ENCODE measurements at regions not wholly inside any gene's neighbourhood (a gene's known extent, or its start where the extent isn't known, plus 50 kb on each side); places are given as distances from the start of the nearest gene placed in this dataset.

DNA sequence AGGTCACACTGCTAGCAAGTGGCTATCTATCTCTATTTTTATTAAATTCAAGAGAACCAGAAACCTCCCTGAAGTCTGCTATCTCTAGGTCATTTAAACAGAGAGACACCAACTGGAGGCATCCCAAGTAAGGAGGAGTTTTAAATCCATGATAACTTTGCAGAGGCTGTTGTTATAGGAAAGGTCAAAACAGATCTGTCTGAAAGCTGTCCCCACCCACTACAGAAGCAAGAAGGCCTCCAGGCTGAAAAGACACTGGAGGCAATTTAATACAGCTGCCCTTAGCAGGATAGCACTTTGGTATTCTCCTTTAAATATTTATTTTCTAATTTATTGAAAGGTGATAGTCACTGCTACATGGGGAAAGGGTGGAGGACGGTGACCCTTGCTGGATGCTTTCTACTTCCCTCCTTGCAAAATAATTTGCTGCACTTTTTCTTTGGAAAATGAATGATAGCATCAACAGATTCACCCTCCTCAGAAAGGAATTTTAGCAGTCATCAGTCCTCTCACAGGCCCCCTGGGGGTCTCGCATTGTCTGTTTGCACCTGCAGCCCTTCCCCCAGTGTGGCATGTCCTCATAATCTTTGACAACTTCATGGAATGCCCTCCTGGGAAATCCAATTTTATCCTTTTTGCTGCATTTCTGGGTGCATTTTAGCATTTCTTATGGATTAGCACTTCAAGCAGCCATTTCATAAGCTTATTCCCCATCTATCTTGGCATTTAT, 429.5 kb upstream of the TNP1 start:
- no peak for DNase-seq

DNA sequence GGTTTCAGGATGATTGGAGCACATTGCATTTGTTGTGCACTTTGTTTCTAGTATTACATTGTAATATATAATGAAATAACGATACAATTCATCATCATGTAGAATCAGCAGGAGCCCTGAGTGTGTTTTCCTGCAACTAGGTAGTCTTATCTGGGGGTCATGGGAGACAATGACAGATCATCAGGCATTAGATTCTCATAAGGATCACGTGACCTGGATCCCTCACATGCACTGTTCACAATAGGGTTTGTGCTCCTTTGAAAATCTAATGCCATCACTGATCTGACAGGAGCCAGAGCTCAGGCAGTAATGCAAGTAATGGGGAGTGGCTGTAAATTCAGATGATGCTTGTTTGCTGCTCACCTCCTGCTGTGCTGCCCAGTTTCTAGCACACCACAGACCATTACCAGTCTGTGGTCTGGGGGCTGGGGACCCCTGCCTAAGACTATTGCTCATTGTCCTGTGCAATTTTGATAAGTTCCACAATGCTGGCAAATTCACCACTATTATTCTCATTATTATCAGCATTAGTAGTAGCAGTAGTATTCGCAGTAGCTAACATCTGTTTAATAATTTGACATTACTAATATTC, 428.7 kb upstream of the TNP1 start:
- no peak for DNase-seq

DNA sequence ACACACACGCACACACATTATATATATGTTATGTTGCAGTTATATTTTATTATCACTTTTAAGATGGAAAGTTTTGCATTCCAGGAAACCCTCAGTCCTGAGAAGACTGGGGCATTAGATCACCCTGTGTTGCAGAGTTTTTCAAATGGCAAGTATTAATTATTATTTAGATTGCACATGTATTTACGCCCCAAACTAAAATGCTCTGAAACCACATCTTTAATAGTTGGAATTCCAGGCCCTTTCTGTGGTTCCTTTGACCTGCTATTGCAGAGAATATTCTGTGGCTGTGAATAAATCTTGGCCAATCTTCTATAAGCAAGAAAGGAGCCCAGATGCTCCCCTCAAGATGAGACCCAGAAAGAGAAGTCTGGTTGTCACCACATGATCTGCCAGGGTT, 427.0 kb upstream of the TNP1 start:
- DNase-seq = no peak

DNA sequence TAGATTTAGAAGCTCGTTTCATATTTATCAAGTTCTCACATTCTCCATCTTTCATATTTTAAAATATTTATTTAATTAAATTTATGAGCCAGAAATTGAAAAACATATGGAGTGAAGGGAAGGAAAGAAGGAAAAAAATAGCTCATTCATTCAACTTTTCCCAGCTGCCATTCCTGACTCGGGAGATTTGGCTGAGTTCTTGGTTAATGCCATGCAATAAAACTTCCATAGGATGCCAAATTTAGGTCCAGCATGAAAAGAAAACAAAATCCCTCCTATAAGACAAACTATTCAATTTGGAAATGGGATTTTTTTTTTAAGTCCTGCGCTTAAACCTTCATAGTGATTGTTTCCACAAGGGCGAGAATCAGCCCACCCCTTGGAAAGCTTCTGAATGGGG, 426.1 kb upstream of the TNP1 start:
- DNase-seq = no peak

DNA sequence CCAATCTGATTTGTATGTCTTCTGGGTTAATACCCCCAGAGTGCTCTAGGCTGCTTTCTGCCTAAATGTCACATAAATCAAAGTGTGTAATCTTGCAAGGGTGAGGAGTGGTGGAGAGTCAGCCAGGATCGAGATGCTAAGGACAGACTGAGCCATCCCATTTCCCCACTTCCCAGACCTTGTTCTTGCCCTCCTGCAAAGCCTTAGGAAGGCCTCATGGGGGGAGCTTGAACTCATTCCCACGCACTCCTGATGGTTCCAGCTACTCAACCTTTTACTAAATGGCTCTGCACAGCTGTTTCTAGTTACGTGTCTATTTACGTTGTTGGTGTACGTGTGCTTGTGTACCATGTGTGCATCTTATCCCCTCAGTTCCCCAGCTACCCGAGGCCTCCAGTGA, 423.6 kb upstream of the TNP1 start:
- DNase-seq = no peak

DNA sequence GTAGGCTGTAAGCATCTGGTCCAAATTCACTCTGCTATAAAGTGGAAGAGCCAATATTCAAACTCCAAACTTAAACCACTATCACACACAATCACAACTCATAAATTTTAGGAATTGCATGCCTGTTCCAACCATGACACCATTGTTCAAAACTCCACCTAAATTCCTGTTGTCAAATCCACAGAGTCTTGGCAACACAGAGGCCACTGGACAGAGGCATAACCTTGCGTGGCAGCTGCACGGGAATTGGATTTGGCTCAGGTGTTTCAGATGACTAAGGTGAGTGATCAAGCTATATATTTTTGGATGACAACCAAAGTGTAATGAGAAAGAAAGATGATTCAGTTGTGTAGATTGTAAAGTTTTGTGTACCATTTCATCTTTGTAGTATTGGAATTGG, 422.7 kb upstream of the TNP1 start:
- no peak for DNase-seq

DNA sequence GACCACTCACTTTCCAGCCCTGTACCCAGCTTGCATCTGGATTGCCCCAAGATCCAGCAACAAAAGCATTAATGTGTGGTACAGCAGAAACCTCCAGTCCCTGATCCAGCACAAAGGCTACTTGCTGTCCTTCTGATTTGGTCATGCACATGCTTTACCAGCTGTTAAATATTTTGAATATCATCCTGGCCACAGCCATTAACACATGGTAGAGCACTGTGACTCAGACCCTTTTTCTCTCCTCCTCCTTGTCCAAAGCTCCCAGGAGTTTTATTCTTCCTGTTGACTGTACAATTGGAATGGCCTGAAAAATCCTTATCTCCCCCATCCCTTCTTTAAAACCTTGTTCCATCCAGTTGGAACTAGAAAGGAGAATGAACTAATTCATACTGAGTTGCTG, 419.7 kb upstream of the TNP1 start:
- DNase-seq = no peak

DNA sequence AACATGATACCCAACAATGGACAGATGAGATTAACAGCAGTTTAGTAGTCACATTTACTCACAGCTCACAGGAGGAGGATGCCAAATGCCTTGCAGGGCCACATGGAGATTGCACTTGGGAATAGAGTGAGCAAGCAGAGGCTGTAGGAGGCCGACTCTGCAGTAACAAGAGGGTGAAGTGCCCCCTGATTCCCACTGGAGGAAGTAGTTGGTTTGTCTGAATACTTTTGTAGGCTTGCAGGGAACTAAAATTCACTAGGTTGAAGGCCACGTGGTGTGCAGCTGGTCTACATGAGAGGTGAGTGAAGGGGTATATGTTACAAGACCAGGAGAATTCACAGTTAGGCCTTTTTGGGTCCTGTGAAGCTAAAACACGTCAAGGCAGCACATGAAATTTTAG, 419.3 kb upstream of the TNP1 start:
- DNase-seq = no peak

DNA sequence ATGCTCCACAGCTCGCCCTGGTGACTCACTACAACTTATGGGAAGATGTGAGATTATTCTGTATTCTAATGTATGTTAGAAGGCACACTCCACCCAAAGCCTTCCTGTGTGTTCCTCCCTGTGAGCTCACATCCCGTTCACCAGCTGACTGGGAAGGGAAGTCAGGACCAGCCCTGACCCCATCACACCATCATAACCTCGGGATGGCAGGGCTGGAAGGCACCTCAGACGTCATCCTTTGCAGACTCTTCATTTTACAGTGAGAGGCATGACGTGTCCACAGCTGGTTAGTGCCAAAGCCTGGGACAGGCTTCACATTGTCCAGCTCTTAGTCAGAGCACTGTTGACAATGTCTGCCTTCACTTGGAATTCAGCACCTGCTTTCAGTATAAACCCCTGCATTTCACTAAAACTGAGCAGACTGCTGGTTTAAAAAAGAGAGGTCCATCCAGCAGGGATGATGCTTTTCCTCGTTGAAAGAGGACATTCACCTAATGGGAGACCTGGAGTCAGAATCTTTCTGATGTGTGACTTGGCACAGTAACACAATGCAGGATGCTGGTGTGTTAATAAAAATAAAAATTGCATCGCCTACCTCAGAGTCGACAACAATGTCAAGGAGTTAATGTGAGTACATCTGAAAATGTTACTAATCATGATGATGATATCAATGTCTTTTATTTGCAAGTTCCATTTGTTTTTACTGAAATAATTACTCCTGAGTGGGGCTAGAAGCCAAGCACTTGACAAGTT, 418.0 kb upstream of the TNP1 start:
- DNase-seq = no peak

DNA sequence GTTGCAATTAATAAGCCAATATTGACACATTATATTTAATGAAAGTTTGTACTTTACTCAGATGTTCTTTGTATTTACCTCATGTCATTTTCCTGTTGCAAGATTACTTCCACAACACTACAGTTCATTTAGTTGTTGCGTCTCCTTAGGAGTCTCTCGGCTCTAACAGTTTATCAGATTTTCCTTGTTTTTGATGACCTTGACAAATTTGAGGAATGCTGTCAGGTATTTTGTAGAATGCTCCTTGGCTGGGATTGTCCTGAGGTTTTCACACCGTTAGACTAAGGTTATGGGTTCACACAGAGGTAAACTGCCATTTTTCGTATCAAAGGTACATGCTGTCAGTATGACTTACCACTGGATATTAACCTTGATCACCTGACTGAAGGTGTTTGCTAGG, 416.6 kb upstream of the TNP1 start:
- DNase-seq = no peak

DNA sequence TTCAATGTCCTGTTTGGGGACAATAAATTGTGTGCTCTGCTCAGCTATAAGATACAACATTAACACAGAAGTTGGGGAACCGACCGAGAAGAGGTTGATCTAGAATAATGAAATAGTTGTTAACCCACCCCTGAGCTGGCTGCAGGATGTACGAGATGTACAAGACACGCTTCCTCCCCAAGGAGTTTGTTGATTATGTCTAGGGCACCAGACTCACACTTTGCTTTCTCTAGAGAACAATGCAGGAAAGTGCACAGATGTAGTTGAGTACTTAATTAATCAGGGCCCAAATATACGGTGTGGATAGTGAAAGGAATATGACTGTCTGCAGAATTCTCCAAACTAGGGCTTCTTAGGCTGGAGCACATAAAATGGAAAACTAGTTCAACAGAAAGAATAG, 415.2 kb upstream of the TNP1 start:
- DNase-seq = no peak

DNA sequence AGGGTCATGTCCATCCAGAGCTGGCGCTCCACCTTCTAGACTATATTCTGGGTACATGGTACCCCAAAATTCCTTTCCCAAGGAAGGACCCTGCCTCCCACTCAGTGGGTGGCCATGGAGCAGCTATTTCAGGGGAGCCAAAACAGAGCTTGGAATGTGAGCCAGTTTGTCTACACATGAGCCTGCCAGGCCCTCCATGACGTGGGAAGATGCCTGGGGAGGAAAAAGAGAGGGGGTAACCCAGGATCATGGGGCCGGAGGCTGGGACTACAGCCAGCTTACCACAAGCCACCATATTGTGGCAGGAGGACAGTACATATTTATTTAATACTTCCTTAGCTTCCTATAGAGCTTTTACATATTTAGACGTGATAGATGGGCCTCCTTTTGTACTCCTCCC, 414.7 kb upstream of the TNP1 start:
- no peak for DNase-seq

DNA sequence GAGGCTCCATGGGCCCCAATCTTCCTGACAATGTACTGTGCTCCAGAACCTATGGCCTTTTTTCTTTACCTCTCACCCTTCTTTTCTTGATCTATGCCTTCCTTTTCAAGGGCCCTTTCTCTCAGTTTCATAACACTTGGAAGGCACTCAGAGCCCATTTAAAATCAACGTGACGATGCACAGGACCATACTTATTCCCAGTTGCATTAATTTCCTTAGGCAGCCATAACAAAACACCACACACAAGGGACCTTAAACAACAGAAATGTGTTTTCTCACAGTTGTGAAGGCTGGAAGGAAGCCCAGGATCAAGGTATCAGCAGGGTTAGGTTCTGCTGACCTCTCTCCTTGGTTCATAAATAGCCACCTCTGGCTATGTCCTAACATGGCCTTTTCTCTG, 414.0 kb upstream of the TNP1 start:
- DNase-seq = no peak

DNA sequence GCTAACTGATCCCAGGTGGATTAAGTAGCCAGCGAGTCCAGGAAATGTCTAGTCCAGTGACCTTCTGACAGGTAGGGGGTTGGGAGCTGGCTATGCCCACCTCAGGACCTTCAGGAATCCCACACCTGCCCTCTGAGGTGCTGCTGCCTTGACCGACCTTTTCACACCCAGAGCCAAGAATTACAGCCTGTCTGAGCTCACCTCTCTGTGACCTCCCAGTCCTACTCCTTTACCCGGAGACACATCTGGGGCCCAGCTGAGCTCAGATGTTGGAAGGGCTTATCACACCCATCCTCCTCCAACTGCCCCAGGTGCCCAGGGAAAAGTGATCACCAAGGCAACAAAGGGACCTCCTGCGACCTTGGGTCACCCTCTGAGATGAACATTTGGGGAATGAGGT, 413.3 kb upstream of the TNP1 start:
- DNase-seq = no peak

DNA sequence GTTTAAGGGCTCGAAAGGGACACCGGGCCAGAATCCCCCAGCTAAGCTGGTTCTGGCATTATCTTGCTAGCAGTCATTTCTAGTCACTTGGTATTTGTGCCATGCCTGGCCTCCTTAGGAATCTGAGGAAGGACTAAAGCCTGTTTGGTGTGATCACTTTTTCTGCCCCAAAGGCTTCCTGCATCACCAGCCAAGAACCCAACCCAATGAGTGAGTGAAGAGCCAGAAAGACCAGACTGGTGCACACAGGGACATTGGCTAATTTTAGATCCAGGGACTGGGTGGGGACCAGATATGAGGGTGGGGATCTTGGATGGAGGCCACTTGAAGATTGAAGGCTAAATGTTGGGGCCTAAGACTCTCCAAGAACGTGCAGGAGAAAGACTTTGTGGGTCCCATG, 411.9 kb upstream of the TNP1 start:
- DNase-seq = no peak

DNA sequence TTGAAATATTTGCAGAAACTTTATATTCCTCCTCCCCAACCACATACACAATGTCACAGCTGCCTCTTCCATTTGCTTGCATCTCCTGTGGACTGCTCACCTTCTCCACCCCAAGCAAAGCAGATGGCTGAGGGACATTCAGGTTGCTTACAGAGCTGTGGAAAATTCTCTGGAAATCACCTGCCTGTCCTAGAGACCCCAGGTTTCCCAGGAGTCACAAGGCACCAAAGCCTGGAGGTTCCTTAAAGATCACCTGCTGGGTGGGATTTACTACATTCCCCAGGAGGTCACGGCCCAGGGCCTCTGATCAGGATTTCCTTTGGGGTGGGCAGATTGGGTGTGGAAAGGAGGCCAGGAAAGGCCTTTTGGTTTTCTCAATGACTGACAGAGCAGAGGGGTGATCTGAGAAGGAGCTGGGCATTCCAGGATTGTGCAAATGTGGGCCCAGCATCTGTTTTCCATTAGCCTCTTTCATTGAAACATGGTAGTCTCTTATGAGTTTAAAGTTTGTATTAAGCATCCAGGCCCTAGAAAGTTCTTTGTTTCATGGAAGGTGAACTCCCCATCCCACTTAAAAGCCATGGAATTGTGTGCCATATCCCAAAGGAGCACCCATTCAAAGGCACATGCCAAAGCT, 410.7 kb upstream of the TNP1 start:
- DNase-seq = no peak

DNA sequence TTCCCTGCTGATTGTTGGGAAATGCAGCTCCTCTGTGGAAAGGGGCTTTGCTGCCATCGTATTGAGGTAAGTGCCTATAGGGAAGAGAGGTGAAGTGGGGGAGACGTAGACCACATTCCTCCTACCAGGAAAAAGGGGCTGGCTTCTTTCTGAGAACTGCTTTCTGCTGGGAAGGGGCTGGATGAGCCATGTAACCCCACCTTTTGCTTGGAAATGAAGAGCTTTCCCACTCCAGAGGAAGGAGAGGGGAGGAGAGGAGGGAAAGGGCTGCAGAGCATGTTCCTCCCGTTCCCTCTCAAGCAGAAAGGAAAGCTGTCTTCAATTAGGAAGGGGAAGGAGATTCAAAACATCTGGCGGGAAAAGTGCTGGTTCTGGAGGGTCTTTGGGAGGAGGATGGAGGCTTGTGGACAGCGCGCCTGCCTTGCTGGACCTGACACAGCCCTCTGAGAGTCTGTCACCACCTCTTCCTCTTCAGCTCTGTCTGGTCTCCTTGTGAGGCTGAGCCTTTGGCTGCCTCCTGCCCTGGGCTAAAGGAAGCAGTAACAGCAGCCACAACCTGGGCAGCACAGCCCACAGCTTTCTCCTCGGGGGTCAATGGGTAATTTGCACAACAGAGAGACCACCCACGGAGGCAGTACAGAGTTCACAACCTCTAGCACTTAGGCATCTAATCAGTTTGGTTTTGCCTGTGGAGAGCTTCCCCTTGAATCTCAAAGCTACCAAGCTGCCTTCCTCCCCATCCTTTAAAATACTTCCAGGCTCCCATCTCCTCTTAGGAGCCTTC, 410.0 kb upstream of the TNP1 start:
- no peak for DNase-seq

DNA sequence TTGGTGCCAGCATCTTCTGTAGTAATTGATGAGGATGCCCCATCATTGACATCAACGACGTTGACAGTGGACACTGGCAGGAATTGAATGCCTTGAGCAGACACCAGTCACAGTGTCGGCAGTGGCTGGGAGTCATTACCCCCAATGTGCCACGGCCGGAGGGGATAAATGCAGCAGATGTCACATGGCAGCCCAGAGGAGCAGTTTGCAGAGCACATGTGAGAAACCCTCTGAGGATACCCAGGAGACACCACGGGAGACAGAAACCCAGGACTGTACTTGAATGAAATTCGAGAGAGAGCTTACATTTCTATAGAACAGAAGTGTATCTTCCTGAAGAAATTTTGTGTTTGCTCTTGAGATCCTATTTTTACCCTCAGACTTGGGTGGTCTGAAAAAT, 409.1 kb upstream of the TNP1 start:
- no peak for DNase-seq

DNA sequence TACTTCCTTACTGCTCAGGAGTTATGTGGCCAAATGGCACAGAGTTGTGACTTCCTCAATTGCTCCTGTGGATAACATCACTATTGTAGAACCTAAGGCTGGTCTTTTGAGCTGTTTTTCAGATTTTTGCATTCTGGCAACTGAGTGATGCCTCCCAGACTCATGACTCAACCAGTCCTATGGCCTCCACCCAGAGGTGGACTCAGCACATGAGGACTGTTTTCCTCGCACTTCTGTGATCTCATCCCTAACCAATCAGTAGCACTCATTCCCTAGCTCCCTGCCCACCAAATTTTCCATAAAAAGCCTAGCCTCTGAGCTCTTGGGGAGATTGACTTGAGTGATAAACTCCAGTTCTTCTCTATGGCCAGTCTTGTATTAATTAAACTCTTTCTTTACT, 407.9 kb upstream of the TNP1 start:
- no peak for DNase-seq

DNA sequence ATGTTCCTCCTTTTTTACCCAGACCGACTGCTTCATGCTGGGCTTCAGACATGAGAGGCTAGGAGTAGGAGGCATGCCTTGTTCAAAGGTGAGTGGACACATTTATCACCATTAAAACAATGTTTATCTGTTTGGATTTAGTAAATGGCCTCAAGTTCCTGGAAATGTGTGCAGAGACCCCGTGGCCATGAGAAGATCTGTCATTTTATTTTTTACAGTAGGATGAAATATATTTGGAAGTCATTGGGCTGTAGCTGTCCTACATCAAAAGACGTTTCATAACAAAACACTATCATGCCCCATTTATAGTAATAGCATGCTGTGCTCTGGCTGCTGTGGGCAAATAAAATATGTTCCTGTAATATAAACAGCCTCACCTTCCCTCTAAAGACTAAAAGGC, 403.9 kb upstream of the TNP1 start:
- no peak for DNase-seq

DNA sequence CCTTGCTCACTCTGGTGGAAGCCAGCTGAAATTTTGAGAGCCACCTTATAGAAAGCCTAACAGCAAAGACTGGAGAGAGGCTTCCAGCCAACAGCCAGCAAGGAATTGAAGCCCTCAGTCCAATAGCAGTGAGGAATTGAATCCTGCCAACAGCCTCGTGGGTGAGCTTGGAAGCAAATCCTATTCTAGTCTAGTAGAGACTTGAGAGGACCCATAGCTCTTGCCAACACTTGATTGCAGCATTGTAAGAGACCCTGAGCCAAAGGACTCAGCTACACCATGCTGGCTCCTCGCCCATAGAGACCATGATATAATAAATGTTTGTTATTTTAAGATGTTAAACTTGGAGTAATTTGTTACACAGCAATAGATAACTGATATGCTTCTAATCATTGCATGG, 403.0 kb upstream of the TNP1 start:
- no peak for DNase-seq

DNA sequence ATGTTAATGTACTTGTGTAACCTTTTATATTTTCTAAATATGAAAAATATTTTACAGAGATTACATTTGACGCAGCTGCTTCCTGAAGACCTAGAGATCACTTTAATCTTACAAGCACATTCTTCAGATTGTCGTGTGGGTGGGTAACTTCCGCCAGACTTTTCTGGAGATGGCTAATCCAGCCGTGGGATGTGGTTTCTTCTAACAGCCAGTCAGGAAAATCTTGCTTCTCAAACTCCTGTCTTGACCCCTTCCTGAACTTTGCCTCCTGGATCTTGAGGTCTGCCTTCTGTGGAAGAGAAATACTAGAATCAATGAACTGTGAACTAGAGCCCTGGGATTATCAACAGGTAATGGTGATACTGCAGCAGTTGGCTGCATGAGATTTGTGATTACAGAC, 401.6 kb upstream of the TNP1 start:
- no peak for DNase-seq

DNA sequence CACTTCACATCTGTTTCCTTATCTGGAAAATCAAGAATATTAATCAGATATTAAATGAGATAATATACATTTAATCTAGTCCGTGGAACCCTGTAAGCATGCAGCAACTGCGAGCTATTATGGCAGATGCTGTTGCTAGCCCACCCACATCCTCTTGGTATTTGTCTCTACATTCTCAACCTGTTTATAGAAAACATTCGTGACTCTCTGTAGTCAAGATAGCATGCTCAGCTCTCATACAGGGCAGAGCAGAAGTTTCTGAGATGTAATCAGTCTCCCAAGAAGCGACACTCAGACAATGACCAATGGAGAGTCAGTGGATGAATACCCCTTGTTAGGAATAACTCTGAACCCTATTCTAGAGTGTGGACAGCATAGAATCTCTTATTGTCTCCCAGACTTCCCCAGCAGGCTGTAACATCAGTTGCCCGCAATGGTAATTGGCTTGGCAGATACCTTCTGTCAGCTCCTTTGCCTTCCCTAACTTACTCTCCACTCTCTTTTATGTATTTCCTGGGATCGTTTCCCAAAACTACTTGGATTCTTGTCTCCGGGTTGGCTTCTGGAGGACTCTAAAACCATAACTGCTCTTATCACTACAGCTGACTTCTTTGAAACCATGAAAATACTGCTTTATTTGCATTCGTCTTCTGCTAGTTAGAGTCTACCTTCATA, 400.7 kb upstream of the TNP1 start:
- DNase-seq = no peak

All from DMS 273 treated with DMSO at 0.1 percent for 48 hours (cell line).